Neural cell (in vitro differentiated cells): ENCODE measurements at regions not wholly inside any gene's neighbourhood (a gene's known extent, or its start where the extent isn't known, plus 50 kb on each side); places are given as distances from the start of the nearest gene placed in this dataset.

ENCODE experiments used
- H2AFZ ChIP-seq: fragments of 200-600, 300-800 bp; sonication (generic), shearing (Covaris generic); 2 replicates; pipeline ENCODE4 v1.6.0; 2014; ENCODE audit warnings: low read depth, mild to moderate bottlenecking, antibody characterized with exemption, low read length, moderate library complexity
- H3F3A ChIP-seq: fragments of 200-600 bp; shearing (Covaris generic); 2 replicates; pipeline ENCODE4 v1.6.1; 2016; ENCODE audit warnings: mild to moderate bottlenecking, moderate library complexity, mixed read lengths, antibody characterized with exemption, low read length; ENCODE audit not compliant: insufficient read depth, poor library complexity, severe bottlenecking
- H3K27ac ChIP-seq: fragments of 200-600, 300-800 bp; sonication (generic), shearing (Covaris generic); 2 replicates; pipeline ENCODE4 v1.5.1; 2014; ENCODE audit warnings: mild to moderate bottlenecking, low read length, moderate library complexity
- H3K27me3 ChIP-seq: fragments of 300-800, 200-600 bp; sonication (generic), shearing (Covaris generic); 2 replicates; pipeline ENCODE4 v1.6.0; 2014; ENCODE audit warnings: mild to moderate bottlenecking, low read depth, low read length, moderate library complexity; ENCODE audit not compliant: insufficient read depth
- H3K36me3 ChIP-seq: fragments of 300-800, 200-600 bp; sonication (generic), shearing (Covaris generic); 2 replicates; pipeline ENCODE4 v1.5.1; 2014; ENCODE audit warnings: mild to moderate bottlenecking, antibody characterized with exemption, low read length, moderate library complexity; ENCODE audit not compliant: insufficient read depth
- H3K4me2 ChIP-seq: fragments of 300-800, 200-600 bp; sonication (generic), shearing (Covaris generic); 2 replicates; pipeline ENCODE4 v1.6.0; 2014; ENCODE audit warnings: mild to moderate bottlenecking, low read length
- H3K4me3 ChIP-seq: fragments of 300-800, 200-600 bp; sonication (generic), shearing (Covaris generic); 2 replicates; pipeline ENCODE4 v1.5.1; 2014; ENCODE audit warnings: mild to moderate bottlenecking, low read length, moderate library complexity
- H3K79me2 ChIP-seq: fragments of 200-600 bp; shearing (Covaris generic); replicated peaks from 2 replicates; pipeline ENCODE4 v1.6.0; 2014; ENCODE audit warnings: mild to moderate bottlenecking, low read length, moderate library complexity; ENCODE audit not compliant: insufficient read depth
- H3K9ac ChIP-seq: fragments of 300-800, 200-600 bp; sonication (generic), shearing (Covaris generic); 2 replicates; pipeline ENCODE4 v1.6.1; 2016; ENCODE audit warnings: mild to moderate bottlenecking, low read length, mixed read lengths
- H3K9me2 ChIP-seq: fragments of 200-600 bp; shearing (Covaris generic); 2 replicates; pipeline ENCODE4 v1.6.1; 2016; ENCODE audit warnings: mild to moderate bottlenecking, low read length, mixed read lengths; ENCODE audit not compliant: insufficient read depth
- H3K9me3 ChIP-seq: fragments of 200-600, 300-800 bp; sonication (generic), shearing (Covaris generic); 2 replicates; pipeline ENCODE4 v1.6.1; 2016; ENCODE audit warnings: mild to moderate bottlenecking, mixed run types, low read length, moderate library complexity, mixed read lengths
- H4K20me1 ChIP-seq: fragments of 200-600 bp; shearing (Covaris generic); 2 replicates; pipeline ENCODE4 v1.6.1; 2016; ENCODE audit warnings: mild to moderate bottlenecking, mixed run types; ENCODE audit not compliant: insufficient read depth
- CTCF ChIP-seq: fragments of 450-650 bp; IDR thresholded peaks from 2 replicates; pipeline ENCODE4 v1.5.1; 2014; ENCODE audit warnings: antibody characterized with exemption, mild to moderate bottlenecking, moderate library complexity; ENCODE audit not compliant: poor library complexity, severe bottlenecking
- EP300 ChIP-seq: fragments of 450-650 bp; conservative IDR thresholded peaks from 2 replicates; pipeline ENCODE4 v1.6.1; 2014; ENCODE audit warnings: antibody characterized with exemption, mild to moderate bottlenecking, moderate library complexity; ENCODE audit not compliant: poor library complexity, severe bottlenecking
- EZH2 ChIP-seq: fragments of 200-600, 300-800 bp; shearing (Covaris generic), sonication (generic); IDR thresholded peaks from 2 replicates; pipeline ENCODE4 v1.6.1; 2014; ENCODE audit warnings: antibody characterized with exemption, low read length, borderline replicate concordance, mild to moderate bottlenecking; ENCODE audit not compliant: insufficient read depth, poor library complexity, severe bottlenecking
- MXI1 ChIP-seq: fragments of 450-650 bp; conservative IDR thresholded peaks from 2 replicates; pipeline ENCODE4 v1.6.1; 2014; ENCODE audit warnings: antibody characterized with exemption, mild to moderate bottlenecking; ENCODE audit not compliant: poor library complexity, severe bottlenecking
- POLR2AphosphoS5 ChIP-seq: IDR thresholded peaks from 2 replicates; pipeline ENCODE4 v1.6.1; 2012
- RAD21 ChIP-seq: fragments of 450-650 bp; conservative IDR thresholded peaks from 2 replicates; pipeline ENCODE4 v1.6.1; 2014; ENCODE audit warnings: antibody characterized with exemption, mild to moderate bottlenecking, moderate library complexity
- REST ChIP-seq: IDR thresholded peaks from 2 replicates; pipeline ENCODE4 v1.6.1; 2012; ENCODE audit warnings: borderline replicate concordance
- SMC3 ChIP-seq: fragments of 450-650 bp; conservative IDR thresholded peaks from 2 replicates; pipeline ENCODE4 v1.6.1; 2014; ENCODE audit warnings: antibody characterized with exemption, mild to moderate bottlenecking, moderate library complexity; ENCODE audit not compliant: poor library complexity
- TAF1 ChIP-seq: IDR thresholded peaks from 2 replicates; pipeline ENCODE4 v1.6.1; 2012; ENCODE audit warnings: low read depth

GRCh38 chr7:19623676-19624075, 85.2 kb downstream of the POLR1F start:
- Histone ChIP-seq H3K27me3 (no peaks in the 10 kb centered on the region), H3K4me2 (no peak overlapping the region), H3K79me2 (no peaks in the 10 kb centered on the region), H3K27ac (no peak overlapping the region), H3K9me2 (no peaks in the 10 kb centered on the region), H3K9ac (no peak overlapping the region), H3K36me3 (no peaks in the 10 kb centered on the region), H2AFZ (no peak overlapping the region), H3K4me3 (no peak overlapping the region), H3K9me3 (no peaks in the 10 kb centered on the region), H3F3A (no peaks in the 10 kb centered on the region), H4K20me1 (no peaks in the 10 kb centered on the region)
- no peak for TF ChIP-seq POLR2AphosphoS5
- TF ChIP-seq EP300: no peak
- no peak for TF ChIP-seq RAD21
- no peak for TF ChIP-seq REST
- no peak for TF ChIP-seq EZH2
- TF ChIP-seq MXI1: no peak
- TF ChIP-seq SMC3: no peak
- TF ChIP-seq CTCF: no peak
- no peak for TF ChIP-seq TAF1

- H3K27ac ChIP-seq: no peak overlapping the region
- H3K79me2 ChIP-seq: no peaks in the 10 kb centered on the region
- no peaks in the 10 kb centered on the region for H3K9me3 ChIP-seq
- no peaks in the 10 kb centered on the region for H3K27me3 ChIP-seq
- H3K9me2 ChIP-seq: no peaks in the 10 kb centered on the region
- no peaks in the 10 kb centered on the region for H3F3A ChIP-seq
- no peak overlapping the region for H3K4me2 ChIP-seq
- no peak overlapping the region for H2AFZ ChIP-seq
- TF ChIP-seq CTCF (peak; percentile 47), MXI1 (no peak), RAD21 (peak; percentile 53), EZH2 (no peak), SMC3 (peak; percentile 61)
- H3K4me3 ChIP-seq: no peak overlapping the region
- H3K36me3 ChIP-seq: no peaks in the 10 kb centered on the region
- no peaks in the 10 kb centered on the region for H4K20me1 ChIP-seq
- no peak overlapping the region for H3K9ac ChIP-seq
Observed at GRCh38 chr7:19621740-19622139, 87.1 kb downstream of the POLR1F start.
